H9 (cell line): ENCODE measurements at regions not wholly inside any gene's neighbourhood (a gene's known extent, or its start where the extent isn't known, plus 50 kb on each side); places are given as distances from the start of the nearest gene placed in this dataset.

Experiments
- DNase-seq: peaks from one replicate; pipeline ENCODE4 v3.0.0-alpha.2; 2017
- H2AFZ ChIP-seq: one replicate; pipeline ENCODE4 v1.6.1; 2013; ENCODE audit warnings: mild to moderate bottlenecking, low read length, control low read depth, moderate library complexity
- H2AK5ac ChIP-seq: 2 replicates; pipeline ENCODE4 v1.6.1; 2013; ENCODE audit warnings: low read length, control low read depth, mixed read lengths; ENCODE audit not compliant: insufficient read length
- H2BK120ac ChIP-seq: one replicate; pipeline ENCODE4 v1.6.1; 2013; ENCODE audit warnings: low read depth, mild to moderate bottlenecking, low read length, control low read depth, inconsistent platforms; ENCODE audit not compliant: poor library complexity, severe bottlenecking
- H2BK12ac ChIP-seq: 2 replicates; pipeline ENCODE4 v1.6.1; 2013; ENCODE audit warnings: low read length, control low read depth, mixed read lengths, low read depth; ENCODE audit not compliant: insufficient read length
- H2BK15ac ChIP-seq: 2 replicates; pipeline ENCODE4 v1.6.1; 2013; ENCODE audit warnings: low read depth, low read length, control low read depth
- H2BK20ac ChIP-seq: one replicate; pipeline ENCODE4 v1.6.1; 2013; ENCODE audit warnings: low read depth, mild to moderate bottlenecking, low read length, control low read depth, inconsistent platforms; ENCODE audit not compliant: poor library complexity, severe bottlenecking
- H2BK5ac ChIP-seq: 2 replicates; pipeline ENCODE4 v1.6.1; 2013; ENCODE audit warnings: low read length, control low read depth, mixed read lengths; ENCODE audit not compliant: insufficient read length
- H3K14ac ChIP-seq: 2 replicates; pipeline ENCODE4 v1.6.1; 2013; ENCODE audit warnings: low read length, control low read depth; ENCODE audit not compliant: insufficient read depth
- H3K18ac ChIP-seq: 2 replicates; pipeline ENCODE4 v1.6.1; 2013; ENCODE audit warnings: low read depth, mild to moderate bottlenecking, mixed read lengths, low read length, control low read depth; ENCODE audit not compliant: insufficient read length
- H3K23ac ChIP-seq: 2 replicates; pipeline ENCODE4 v1.6.1; 2013; ENCODE audit warnings: low read length, control low read depth, mixed read lengths, low read depth; ENCODE audit not compliant: insufficient read length
- H3K23me2 ChIP-seq: 2 replicates; pipeline ENCODE4 v1.6.1; 2013; ENCODE audit warnings: low read depth, mild to moderate bottlenecking, mixed read lengths, low read length, control low read depth; ENCODE audit not compliant: insufficient read length, poor library complexity, severe bottlenecking
- H3K27ac ChIP-seq: 2 replicates; pipeline ENCODE4 v1.5.1; 2013; ENCODE audit warnings: low read length, control low read depth, mixed read lengths, low read depth; ENCODE audit not compliant: insufficient read length
- H3K27me3 ChIP-seq: 2 replicates; pipeline ENCODE4 v1.6.1; 2013; ENCODE audit warnings: low read length, control low read depth, inconsistent platforms; ENCODE audit not compliant: insufficient read depth
- H3K4ac ChIP-seq: 2 replicates; pipeline ENCODE4 v1.6.1; 2013; ENCODE audit warnings: low read depth, mild to moderate bottlenecking, control low read depth, inconsistent platforms, low read length, moderate library complexity
- H3K4me1 ChIP-seq: 2 replicates; pipeline ENCODE4 v1.6.1; 2013; ENCODE audit warnings: low read length, control low read depth, inconsistent platforms; ENCODE audit not compliant: insufficient read depth
- H3K4me2 ChIP-seq: 2 replicates; pipeline ENCODE4 v1.6.1; 2013; ENCODE audit warnings: low read length, control low read depth, mixed read lengths; ENCODE audit not compliant: insufficient read length, insufficient read depth
- H3K56ac ChIP-seq: 2 replicates; pipeline ENCODE4 v1.6.1; 2013; ENCODE audit warnings: low read depth, mild to moderate bottlenecking, mixed read lengths, low read length, control low read depth; ENCODE audit not compliant: insufficient read length
- H3K79me1 ChIP-seq: 2 replicates; pipeline ENCODE4 v1.6.1; 2013; ENCODE audit warnings: low read depth, mild to moderate bottlenecking, moderate library complexity, low read length, control low read depth, inconsistent platforms; ENCODE audit not compliant: insufficient read depth, poor library complexity, severe bottlenecking
- H3K79me2 ChIP-seq: 2 replicates; pipeline ENCODE4 v1.6.1; 2013; ENCODE audit warnings: low read length, control low read depth, inconsistent platforms; ENCODE audit not compliant: insufficient read depth
- H3K9ac ChIP-seq: 2 replicates; pipeline ENCODE4 v1.6.1; 2013; ENCODE audit warnings: low read length, control low read depth, mixed read lengths; ENCODE audit not compliant: insufficient read length; ENCODE audit errors: extremely low read depth
- H3K9me3 ChIP-seq: one replicate; pipeline ENCODE4 v1.6.1; 2013; ENCODE audit warnings: low read depth, low read length, inconsistent platforms; ENCODE audit not compliant: control insufficient read depth
- H3T11ph ChIP-seq: one replicate; pipeline ENCODE4 v1.6.1; 2013; ENCODE audit warnings: mild to moderate bottlenecking, low read length, control low read depth, inconsistent platforms
- H4K20me1 ChIP-seq: one replicate; pipeline ENCODE4 v1.6.1; 2013; ENCODE audit not compliant: control insufficient read depth, insufficient read length, insufficient read depth
- H4K5ac ChIP-seq: 2 replicates; pipeline ENCODE4 v1.6.1; 2013; ENCODE audit warnings: low read depth, mild to moderate bottlenecking, mixed read lengths, low read length, control low read depth; ENCODE audit not compliant: insufficient read length
- H4K8ac ChIP-seq: replicated peaks from 2 replicates; pipeline ENCODE4 v1.6.1; 2013; ENCODE audit warnings: low read length, control low read depth, mixed read lengths, low read depth; ENCODE audit not compliant: insufficient read length
- H4K91ac ChIP-seq: 2 replicates; pipeline ENCODE4 v1.6.1; 2013; ENCODE audit warnings: low read depth, mild to moderate bottlenecking, moderate library complexity, mixed read lengths, low read length, control low read depth; ENCODE audit not compliant: insufficient read length
- H3K27ac Mint-ChIP-seq, 3 experiments: 2 replicates in 2 of 3; 3 replicates in 1 of 3; pipeline ENCODE4 v1.8.0; 2020 to 2021; ENCODE audit warnings: mixed read lengths in 3 of 3, mild to moderate bottlenecking in 1 of 3, moderate library complexity in 1 of 3
- H3K27me3 Mint-ChIP-seq: 2 replicates; pipeline ENCODE4 v1.8.0; 2021; ENCODE audit warnings: low read depth, mild to moderate bottlenecking, moderate library complexity, mixed read lengths
- H3K36me3 Mint-ChIP-seq, 3 experiments: 2 replicates in 2 of 3; 3 replicates in 1 of 3; pipeline ENCODE4 v1.8.0; 2020 to 2021; ENCODE audit warnings: low read depth in 3 of 3, mixed read lengths in 3 of 3; ENCODE audit not compliant: insufficient read depth in 1 of 3
- H3K4me1 Mint-ChIP-seq, 2 experiments: 2 replicates each; pipeline ENCODE4 v1.8.0; 2020; ENCODE audit warnings: mixed read lengths in 2 of 2
- H3K4me3 Mint-ChIP-seq, 2 experiments: 2 replicates in 1 of 2; 3 replicates in 1 of 2; pipeline ENCODE4 v1.8.0; 2020 to 2021; ENCODE audit warnings: mild to moderate bottlenecking in 2 of 2, mixed read lengths in 2 of 2, moderate library complexity in 1 of 2
- H3K9me3 Mint-ChIP-seq, 2 experiments: 2 replicates in 1 of 2; 3 replicates in 1 of 2; pipeline ENCODE4 v1.8.0; 2020; ENCODE audit warnings: mild to moderate bottlenecking in 2 of 2, mixed read lengths in 2 of 2, moderate library complexity in 1 of 2
- WGBS: extraction: QIAGEN DNeasy Blood & Tissue Kit; methylation state at CpG from one replicate; pipeline ENCODE4 v1.1.7; 2013; ENCODE audit warnings: missing lambda C conversion rate, low lambda C conversion rate, mixed read lengths; ENCODE audit not compliant: insufficient read length; ENCODE audit errors: extremely low coverage; 5-methylcytosine and 5-hydroxymethylcytosine counted together
- TF ChIP-seq, protein P1 (sequence below): fragments of 200-600 bp; sonication (generic); conservative IDR thresholded peaks from 3 replicates; pipeline ENCODE4 v1.8.0; 2021; ENCODE audit warnings: antibody characterized with exemption, mild to moderate bottlenecking

DNA sequence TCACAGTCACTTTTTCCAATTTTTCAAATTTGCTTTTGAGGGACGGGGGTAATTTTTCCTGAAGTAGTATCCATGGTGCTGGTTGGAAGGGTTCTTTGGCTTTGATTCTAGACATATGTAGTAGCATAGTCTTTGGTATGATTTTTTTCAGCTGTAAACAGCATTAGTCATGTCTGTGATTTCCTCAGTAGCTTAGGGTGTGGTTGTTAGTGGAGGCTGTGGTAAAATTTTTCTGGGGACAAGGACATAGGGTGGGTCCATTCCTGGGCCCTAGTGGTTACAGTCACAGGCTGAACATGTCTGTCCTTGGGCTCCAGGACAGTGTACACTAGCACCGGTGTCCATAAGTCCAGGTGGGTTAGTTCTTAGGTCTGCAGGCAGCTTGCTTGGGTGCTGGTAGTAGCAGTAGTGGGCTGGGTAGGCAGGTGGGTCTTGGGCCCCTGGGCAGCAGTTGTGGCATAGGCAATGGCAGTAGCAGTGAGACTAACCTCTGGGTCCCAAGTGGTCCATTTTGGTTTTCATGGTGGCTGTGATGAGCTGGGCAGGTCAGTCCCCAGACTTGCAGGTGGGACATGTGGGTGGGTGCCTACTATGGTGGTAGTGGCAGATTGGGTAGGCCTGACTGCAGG is 100.0 kb upstream of the CXCL14 start:
- H3K9me3 Mint-ChIP-seq = peaks cover 16 to 19% of the 10 kb centered on the region in 2 experiments; a peak in 4 of 5 replicates

More for the DNA sequence above, 100.0 kb upstream of the CXCL14 start:
- no peak overlapping the region for H3K4me3 Mint-ChIP-seq
- no peak overlapping the region for H2AFZ ChIP-seq
- no peak overlapping the region for H4K8ac ChIP-seq
- no peaks in the 10 kb centered on the region for H3K79me1 ChIP-seq
- no peaks in the 10 kb centered on the region for H4K20me1 ChIP-seq
- no peak overlapping the region for H3K9ac ChIP-seq
- no peak overlapping the region for H3K56ac ChIP-seq
- DNase-seq = no peak
- no peak overlapping the region for H4K5ac ChIP-seq
- TF ChIP-seq, protein P1, sequence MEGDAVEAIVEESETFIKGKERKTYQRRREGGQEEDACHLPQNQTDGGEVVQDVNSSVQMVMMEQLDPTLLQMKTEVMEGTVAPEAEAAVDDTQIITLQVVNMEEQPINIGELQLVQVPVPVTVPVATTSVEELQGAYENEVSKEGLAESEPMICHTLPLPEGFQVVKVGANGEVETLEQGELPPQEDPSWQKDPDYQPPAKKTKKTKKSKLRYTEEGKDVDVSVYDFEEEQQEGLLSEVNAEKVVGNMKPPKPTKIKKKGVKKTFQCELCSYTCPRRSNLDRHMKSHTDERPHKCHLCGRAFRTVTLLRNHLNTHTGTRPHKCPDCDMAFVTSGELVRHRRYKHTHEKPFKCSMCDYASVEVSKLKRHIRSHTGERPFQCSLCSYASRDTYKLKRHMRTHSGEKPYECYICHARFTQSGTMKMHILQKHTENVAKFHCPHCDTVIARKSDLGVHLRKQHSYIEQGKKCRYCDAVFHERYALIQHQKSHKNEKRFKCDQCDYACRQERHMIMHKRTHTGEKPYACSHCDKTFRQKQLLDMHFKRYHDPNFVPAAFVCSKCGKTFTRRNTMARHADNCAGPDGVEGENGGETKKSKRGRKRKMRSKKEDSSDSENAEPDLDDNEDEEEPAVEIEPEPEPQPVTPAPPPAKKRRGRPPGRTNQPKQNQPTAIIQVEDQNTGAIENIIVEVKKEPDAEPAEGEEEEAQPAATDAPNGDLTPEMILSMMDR = no peak
- H3K27me3 Mint-ChIP-seq = peaks cover 6% of the 10 kb centered on the region
- H3K27ac ChIP-seq = no peak overlapping the region
- H3K27ac Mint-ChIP-seq = peak overlapping the region in 1 of 3 experiments; percentile 78; a peak in 2 of 7 replicates
- no peak overlapping the region; the same call in 1 of the 2 replicates for H3K14ac ChIP-seq
- H3T11ph ChIP-seq = no peak overlapping the region
- no peak overlapping the region for H3K4me2 ChIP-seq
- no peak overlapping the region for H3K18ac ChIP-seq
- H2BK15ac ChIP-seq = no peak overlapping the region
- H3K4ac ChIP-seq = no peak overlapping the region
- H2BK20ac ChIP-seq = no peak overlapping the region
- no peaks in the 10 kb centered on the region for H3K4me1 ChIP-seq
- no peak overlapping the region for H3K23ac ChIP-seq
- no peaks in the 10 kb centered on the region for H3K27me3 ChIP-seq
- no peak overlapping the region for H2BK120ac ChIP-seq
- no peaks in the 10 kb centered on the region for H3K79me2 ChIP-seq
- no CpG with 5 or more reads among the region's 2 CpGs for WGBS
- no peak overlapping the region for H2AK5ac ChIP-seq
- no peak overlapping the region for H4K91ac ChIP-seq
- peaks cover 0 to 19% (median 2%) of the 10 kb centered on the region in 3 experiments; a peak in 2 of 7 replicates for H3K36me3 Mint-ChIP-seq
- no peaks in the 10 kb centered on the region for H3K23me2 ChIP-seq
- H3K9me3 ChIP-seq = no peaks in the 10 kb centered on the region
- no peak overlapping the region for H2BK5ac ChIP-seq
- H2BK12ac ChIP-seq = no peak overlapping the region
- H3K4me1 Mint-ChIP-seq = peaks cover 0 to 2% of the 10 kb centered on the region in 2 experiments; a peak in 1 of 4 replicates
